ENCODE measurements at regions not wholly inside any gene's neighbourhood (a gene's known extent, or its start where the extent isn't known, plus 50 kb on each side); places are given as distances from the start of the nearest gene placed in this dataset.
"Not testable (repeated sequence)": the region's sequence is repeated elsewhere in the genome, so short reads cannot be mapped to it uniquely, and the experiment has no call there.

GRCh38 chr3:94406595-94406994 lies 343.7 kb downstream of the NSUN3 start (continued):
- no peak for TF ChIP-seq E2F4 (CRISPR knock-in tag; IDR thresholded peaks at IDR 0.05; ENCODE audit: borderline replicate concordance, low read depth)
- no peak for TF ChIP-seq IRF2 (CRISPR knock-in tag; IDR thresholded peaks at IDR 0.05; ENCODE audit: borderline replicate concordance, low read depth)
- TF ChIP-seq ARID4B (CRISPR knock-in tag; IDR thresholded peaks at IDR 0.05; ENCODE audit: borderline replicate concordance): no peak
- TF ChIP-seq ZNF219 (CRISPR knock-in tag; IDR thresholded peaks at IDR 0.05; ENCODE audit: borderline replicate concordance): no peak
- TF ChIP-seq ZBTB21 (CRISPR knock-in tag; IDR thresholded peaks at IDR 0.05; ENCODE audit: borderline replicate concordance): no peak
- TF ChIP-seq ZSCAN18 (CRISPR knock-in tag; IDR thresholded peaks at IDR 0.05): no peak
- TF ChIP-seq CTCF (IDR thresholded peaks at IDR 0.05): no peak
- no peak for TF ChIP-seq SMAD4 (CRISPR knock-in tag; IDR thresholded peaks at IDR 0.05)
- no peak for TF ChIP-seq ZNF512 (CRISPR knock-in tag; IDR thresholded peaks at IDR 0.05; ENCODE audit: borderline replicate concordance)
- no peak for TF ChIP-seq CREB1 (CRISPR knock-in tag; IDR thresholded peaks at IDR 0.05)

GRCh38 chr3:94412936-94413335 lies 350.1 kb downstream of the NSUN3 start:
- not testable (repeated sequence) for H3K27me3 Mint-ChIP-seq (ENCODE audit: low read depth)

GRCh38 chr3:94413336-94414108 lies 350.7 kb downstream of the NSUN3 start:
- H3K9me3 Mint-ChIP-seq: peaks cover 6% of the 10 kb centered on the region
- no peaks in the 10 kb centered on the region; the same call in 1 of the 2 replicates for H3K36me3 Mint-ChIP-seq
- CTCF ChIA-PET: no interaction called here
- H3K27me3 Mint-ChIP-seq (ENCODE audit: low read depth): no peaks in the 10 kb centered on the region
- peaks cover 31% of the 10 kb centered on the region for H3K4me1 Mint-ChIP-seq
- H3K4me3 Mint-ChIP-seq: no peak overlapping the region
- DNase-seq (ENCODE audit: low spot score) (no peak), ATAC-seq (peak; percentile 76)
- peak overlapping the region; percentile 92 for H3K27ac Mint-ChIP-seq
- POLR2A ChIA-PET: no interaction called here
- TF ChIP-seq SP1 (CRISPR knock-in tag; conservative IDR thresholded peaks at IDR 0.05) (no peak), SOX15 (CRISPR knock-in tag; IDR thresholded peaks at IDR 0.05) (no peak), NR3C1 (CRISPR knock-in tag; conservative IDR thresholded peaks at IDR 0.05; ENCODE audit: low read depth) (no peak), ELF4 (CRISPR knock-in tag; IDR thresholded peaks at IDR 0.05; ENCODE audit: low read depth) (no peak), AFF4 (CRISPR knock-in tag; IDR thresholded peaks at IDR 0.05; ENCODE audit: borderline replicate concordance) (no peak), ZNF232 (CRISPR knock-in tag; IDR thresholded peaks at IDR 0.05) (no peak), USF2 (CRISPR knock-in tag; IDR thresholded peaks at IDR 0.05) (no peak)

More at GRCh38 chr3:94412936-94413335, 350.1 kb downstream of the NSUN3 start:
- ATAC-seq: peak; percentile 67
- peak overlapping the region; percentile 92 for H3K27ac Mint-ChIP-seq
- DNase-seq (ENCODE audit: low spot score); H3K9me3 Mint-ChIP-seq; CTCF ChIA-PET; H3K36me3 Mint-ChIP-seq; H3K4me3 Mint-ChIP-seq: not testable (repeated sequence)
- H3K4me1 Mint-ChIP-seq: peaks cover 31% of the 10 kb centered on the region
- POLR2A ChIA-PET: interaction anchor here (0.7 kb wide), 1 partner anchor 203 kb away, joined by 3 read pairs; no protein-coding TSS in a partner anchor

Measured in WTC11 (cell line).